ENCODE measurements at regions not wholly inside any gene's neighbourhood (a gene's known extent, or its start where the extent isn't known, plus 50 kb on each side); places are given as distances from the start of the nearest gene placed in this dataset.

DNA sequence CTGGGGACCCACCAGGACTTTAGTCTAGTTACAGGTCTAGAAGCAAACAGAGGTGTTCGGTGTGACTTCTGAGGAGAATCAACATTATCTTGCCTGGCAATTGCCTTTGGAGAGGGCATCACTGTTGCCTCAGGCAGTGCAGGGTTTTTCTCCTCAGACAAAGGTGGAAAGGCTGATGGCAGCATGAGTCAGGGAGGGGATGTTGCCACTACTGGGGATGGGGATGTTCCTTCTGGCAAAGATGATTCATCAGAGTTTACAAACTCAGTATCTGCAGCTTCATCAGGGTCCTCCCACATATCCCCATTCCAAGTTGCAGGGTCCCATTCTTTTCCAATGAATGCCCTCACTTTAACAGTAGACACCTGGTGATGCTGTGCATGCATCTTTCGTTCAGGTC lies 91.3 kb upstream of the GALNTL6 start:
- H3K27ac ChIP-seq: no peak overlapping the region
- 7% methylated on average over 2 of the region's 2 CpGs for WGBS (ENCODE audit: missing lambda C conversion rate)
- ChIA-PET POLR2A (no interaction called here), CTCF (interaction anchor here (0.6 kb wide), 1 partner anchor 342 kb away, joined by 3 read pairs; no protein-coding TSS in a partner anchor)
- TF ChIP-seq CHD2 (IDR thresholded peaks at IDR 0.05; ENCODE audit: low read length, partially characterized antibody): no peak
- TF ChIP-seq CBX2 (IDR thresholded peaks at IDR 0.05; ENCODE audit: borderline replicate concordance, low read depth): no peak
- no peak for TF ChIP-seq FOXS1 (CRISPR knock-in tag; IDR thresholded peaks at IDR 0.05)
- TF ChIP-seq ZC3H11A (IDR thresholded peaks at IDR 0.05): no peak
- TF ChIP-seq CTCF (IDR thresholded peaks at IDR 0.05): no peak
- TF ChIP-seq ESRRA (IDR thresholded peaks at IDR 0.05; ENCODE audit: borderline replicate concordance, low read length): no peak
- DNase-seq (ENCODE audit: low read depth in 1 of 2, low spot score in 1 of 2): no peak
- H3K4me1 ChIP-seq: no peaks in the 10 kb centered on the region
- H3K4me2 ChIP-seq: no peak overlapping the region
- no peak overlapping the region for H3K4me3 ChIP-seq
- no peak for FAIRE-seq
- no peak for ATAC-seq
- no peaks in the 10 kb centered on the region for H3K9me3 ChIP-seq

- no peak for DNase-seq (ENCODE audit: low read depth in 1 of 2, low spot score in 1 of 2)
- ChIA-PET POLR2A (no interaction called here), CTCF (no interaction called here)
- TF ChIP-seq, protein P1, sequence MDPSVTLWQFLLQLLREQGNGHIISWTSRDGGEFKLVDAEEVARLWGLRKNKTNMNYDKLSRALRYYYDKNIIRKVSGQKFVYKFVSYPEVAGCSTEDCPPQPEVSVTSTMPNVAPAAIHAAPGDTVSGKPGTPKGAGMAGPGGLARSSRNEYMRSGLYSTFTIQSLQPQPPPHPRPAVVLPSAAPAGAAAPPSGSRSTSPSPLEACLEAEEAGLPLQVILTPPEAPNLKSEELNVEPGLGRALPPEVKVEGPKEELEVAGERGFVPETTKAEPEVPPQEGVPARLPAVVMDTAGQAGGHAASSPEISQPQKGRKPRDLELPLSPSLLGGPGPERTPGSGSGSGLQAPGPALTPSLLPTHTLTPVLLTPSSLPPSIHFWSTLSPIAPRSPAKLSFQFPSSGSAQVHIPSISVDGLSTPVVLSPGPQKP (IDR thresholded peaks at IDR 0.05; ENCODE audit: low read depth, low read length): no peak
- TF ChIP-seq HOXA7 (CRISPR knock-in tag; IDR thresholded peaks at IDR 0.05): no peak
- no peak for TF ChIP-seq CBX2 (IDR thresholded peaks at IDR 0.05; ENCODE audit: borderline replicate concordance, low read depth)
- TF ChIP-seq RARB (CRISPR knock-in tag; IDR thresholded peaks at IDR 0.05): no peak
- no peak for TF ChIP-seq MYC (IDR thresholded peaks at IDR 0.05; ENCODE audit: borderline replicate concordance, low read length)
- TF ChIP-seq KDM1A (IDR thresholded peaks at IDR 0.05; ENCODE audit: low read depth): no peak
- TF ChIP-seq JUN (IDR thresholded peaks at IDR 0.05): no peak
- no peak for TF ChIP-seq REST (IDR thresholded peaks at IDR 0.05)
- TF ChIP-seq CHD4 (IDR thresholded peaks at IDR 0.05; ENCODE audit: borderline replicate concordance): no peak
- ATAC-seq: no peak
- 7% methylated on average over 2 of the region's 2 CpGs for WGBS (ENCODE audit: missing lambda C conversion rate)
- no peaks in the 10 kb centered on the region for H3K4me1 ChIP-seq
- no peak overlapping the region for H3K4me3 ChIP-seq
- no peak overlapping the region for H3K27ac ChIP-seq
- FAIRE-seq: no peak
- H3K9me3 ChIP-seq: no peaks in the 10 kb centered on the region
- H3K4me2 ChIP-seq: no peak overlapping the region
These were observed 93.5 kb upstream of the GALNTL6 start for GRCh38 chr4:171719691-171720090.

- Histone ChIP-seq H3K4me3 (no peak overlapping the region), H3K9me3 (no peaks in the 10 kb centered on the region), H3K4me1 (no peaks in the 10 kb centered on the region), H3K4me2 (no peak overlapping the region), H3K27ac (no peak overlapping the region)
- DNase-seq (ENCODE audit: low read depth in 1 of 2, low spot score in 1 of 2) (no peak), ATAC-seq (no peak), FAIRE-seq (no peak)
- TF ChIP-seq MYC (IDR thresholded peaks at IDR 0.05; ENCODE audit: borderline replicate concordance, low read length): no peak
- no peak for TF ChIP-seq CBX8 (IDR thresholded peaks at IDR 0.05)
- TF ChIP-seq HOXA7 (CRISPR knock-in tag; IDR thresholded peaks at IDR 0.05): no peak
- no peak for TF ChIP-seq USF2 (IDR thresholded peaks at IDR 0.05)
- no peak for TF ChIP-seq MAFK (IDR thresholded peaks at IDR 0.05; ENCODE audit: partially characterized antibody)
- TF ChIP-seq, protein P2, sequence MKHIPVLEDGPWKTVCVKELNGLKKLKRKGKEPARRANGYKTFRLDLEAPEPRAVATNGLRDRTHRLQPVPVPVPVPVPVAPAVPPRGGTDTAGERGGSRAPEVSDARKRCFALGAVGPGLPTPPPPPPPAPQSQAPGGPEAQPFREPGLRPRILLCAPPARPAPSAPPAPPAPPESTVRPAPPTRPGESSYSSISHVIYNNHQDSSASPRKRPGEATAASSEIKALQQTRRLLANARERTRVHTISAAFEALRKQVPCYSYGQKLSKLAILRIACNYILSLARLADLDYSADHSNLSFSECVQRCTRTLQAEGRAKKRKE (CRISPR knock-in tag; IDR thresholded peaks at IDR 0.05; ENCODE audit: low read depth): no peak
- TF ChIP-seq FOXS1 (CRISPR knock-in tag; IDR thresholded peaks at IDR 0.05): no peak
- no peak for TF ChIP-seq RAD21 (conservative IDR thresholded peaks at IDR 0.05 in 1 of 2, IDR thresholded peaks at IDR 0.05 in 1 of 2)
- no peak for TF ChIP-seq TFCP2L1 (CRISPR knock-in tag; IDR thresholded peaks at IDR 0.05)
- WGBS (ENCODE audit: missing lambda C conversion rate): no CpG with 5 or more reads among the region's 2 CpGs
- ChIA-PET CTCF (interaction anchor here (0.7 kb wide), 1 partner anchor 1328 kb away, joined by 3 read pairs; no protein-coding TSS in a partner anchor), POLR2A (no interaction called here)
These were observed 94.5 kb upstream of the GALNTL6 start for GRCh38 chr4:171718665-171719064.

All from A549 (cell line).